Sigmoid colon (tissue), 4 donors: ENCODE measurements at regions not wholly inside any gene's neighbourhood (a gene's known extent, or its start where the extent isn't known, plus 50 kb on each side); places are given as distances from the start of the nearest gene placed in this dataset.

Source experiments
- CTCF ChIP-seq, 4 experiments: fragments of 450-650 bp in 3 of 4; fragments of 200-600 bp in 1 of 4; IDR thresholded peaks; one replicate each; pipeline ENCODE4 v1.5.1; 2016 to 2019; ENCODE audit warnings: antibody characterized with exemption in 4 of 4, mild to moderate bottlenecking in 3 of 4, moderate library complexity in 2 of 4
- POLR2A ChIP-seq, 2 donors: fragments of 450-650 bp; IDR thresholded peaks; one replicate each; pipeline ENCODE4 v1.6.1; 2016; ENCODE audit warnings: antibody characterized with exemption in 2 of 2, mild to moderate bottlenecking in 2 of 2, moderate library complexity in 2 of 2
- POLR2AphosphoS5 ChIP-seq, 4 donors: sonication (generic); formaldehyde crosslinking; IDR thresholded peaks; one replicate each; pipeline ENCODE4 v1.6.1; 2017; ENCODE audit warnings: antibody characterized with exemption in 4 of 4

- TF ChIP-seq POLR2A (IDR thresholded peaks at IDR 0.05): no peak
- TF ChIP-seq CTCF (IDR thresholded peaks at IDR 0.05): no peak
- TF ChIP-seq POLR2AphosphoS5 (IDR thresholded peaks at IDR 0.05): no peak
Observed at GRCh38 chr5:92401492-92401891, 1018.4 kb upstream of the ARRDC3 start.
